ENCODE measurements at regions not wholly inside any gene's neighbourhood (a gene's known extent, or its start where the extent isn't known, plus 50 kb on each side); places are given as distances from the start of the nearest gene placed in this dataset.

DNA sequence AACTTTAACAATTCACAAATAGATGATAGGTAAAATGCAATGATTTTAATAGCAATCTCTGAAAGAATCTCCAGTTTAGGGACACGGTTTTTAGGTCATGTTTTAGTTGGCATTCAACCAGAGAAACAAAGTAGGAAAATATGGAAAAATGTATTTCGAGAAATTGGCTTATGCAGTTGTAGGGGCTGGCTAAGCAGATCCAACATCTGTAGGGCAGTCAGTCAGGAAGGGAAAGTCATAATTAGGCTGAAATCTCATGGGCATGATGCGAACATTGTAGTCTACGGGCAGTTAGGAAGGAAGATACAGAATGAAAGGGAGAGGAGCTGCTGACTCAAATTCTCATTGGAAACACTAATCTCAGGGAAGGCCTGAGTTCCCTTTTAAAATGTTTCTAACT is 1276.0 kb upstream of the ADGRL4 start:
- 76% methylated on average over 4 of the region's 4 CpGs for WGBS

DNA sequence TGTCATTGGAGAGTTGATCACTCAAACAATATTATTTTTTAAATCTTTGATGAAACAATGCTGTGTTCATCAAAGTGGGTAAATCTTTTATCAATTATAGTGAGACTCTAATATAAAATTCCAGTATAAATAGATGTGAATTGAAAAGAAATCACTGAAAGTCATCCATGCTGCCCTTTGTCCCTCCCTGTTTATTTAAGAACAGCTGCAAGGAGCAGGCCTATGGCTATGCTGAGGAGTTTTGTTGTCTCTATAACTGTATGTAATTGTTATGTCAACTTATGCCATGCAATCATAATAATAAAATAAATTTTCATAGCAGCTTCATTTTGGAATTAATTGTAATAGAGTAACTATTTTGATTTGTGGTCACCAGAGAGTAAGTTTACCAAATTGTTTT is 1272.4 kb upstream of the ADGRL4 start:
- TF ChIP-seq POLR2A (IDR thresholded peaks at IDR 0.05; ENCODE audit: low read depth): no peak
- TF ChIP-seq CTCF (IDR thresholded peaks at IDR 0.05): no peak
- TF ChIP-seq POLR2AphosphoS5 (IDR thresholded peaks at IDR 0.05): no peak
- TF ChIP-seq EP300 (IDR thresholded peaks at IDR 0.05): no peak
- no peaks in the 10 kb centered on the region for H3K9me3 ChIP-seq
- intact Hi-C loops (cut with DNase I): no loop called here

More for the DNA sequence above, 1276.0 kb upstream of the ADGRL4 start:
- H3K4me3 ChIP-seq: no peak overlapping the region
- H3K4me1 ChIP-seq: no peaks in the 10 kb centered on the region
- DNase-seq (ENCODE audit: extremely low spot score): no peak
- no peaks in the 10 kb centered on the region for H3K36me3 ChIP-seq
- H3K27me3 ChIP-seq: no peaks in the 10 kb centered on the region
- H3K9me3 ChIP-seq: no peaks in the 10 kb centered on the region
- H3K27ac ChIP-seq (replicated peaks in 1 of 4): no peak overlapping the region
- intact Hi-C loops (cut with DNase I): no loop called here
- no peak for TF ChIP-seq POLR2AphosphoS5 (IDR thresholded peaks at IDR 0.05)
- TF ChIP-seq EP300 (IDR thresholded peaks at IDR 0.05): no peak
- no peak for TF ChIP-seq CTCF (IDR thresholded peaks at IDR 0.05)
- TF ChIP-seq POLR2A (IDR thresholded peaks at IDR 0.05; ENCODE audit: low read depth): no peak

DNA sequence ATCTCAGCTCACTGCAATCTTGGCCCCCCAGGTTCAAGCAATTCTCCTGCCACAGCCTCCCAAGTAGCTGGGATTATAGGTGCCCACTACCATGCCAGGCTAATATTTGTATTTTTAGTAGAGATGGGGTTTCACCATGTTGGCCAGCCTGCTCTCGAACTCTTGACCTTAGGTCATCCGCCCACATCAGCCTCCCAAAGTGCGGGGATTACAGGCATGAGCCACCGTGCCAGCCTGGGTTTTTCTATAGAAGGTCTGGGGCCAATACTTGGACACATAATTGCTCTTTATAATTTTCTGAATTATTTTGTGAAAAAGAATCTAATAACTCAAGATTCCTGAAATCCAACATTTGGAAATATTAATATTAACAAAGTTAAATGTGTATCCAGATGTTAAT is 1267.7 kb upstream of the ADGRL4 start:
- no peaks in the 10 kb centered on the region for H3K9me3 ChIP-seq
- no peaks in the 10 kb centered on the region for H3K4me1 ChIP-seq
- TF ChIP-seq POLR2AphosphoS5 (IDR thresholded peaks at IDR 0.05): no peak
- intact Hi-C loops (cut with DNase I): no loop called here
- no peak overlapping the region for H3K27ac ChIP-seq (replicated peaks in 1 of 4)
- H3K4me3 ChIP-seq: no peak overlapping the region
- DNase-seq (ENCODE audit: extremely low spot score): no peak
- 93% methylated on average over 4 of the region's 4 CpGs for WGBS
- H3K36me3 ChIP-seq: no peaks in the 10 kb centered on the region
- no peaks in the 10 kb centered on the region for H3K27me3 ChIP-seq

More for the DNA sequence above, 1272.4 kb upstream of the ADGRL4 start:
- H3K36me3 ChIP-seq: no peaks in the 10 kb centered on the region
- no peaks in the 10 kb centered on the region for H3K4me1 ChIP-seq
- H3K27me3 ChIP-seq: no peaks in the 10 kb centered on the region
- H3K27ac ChIP-seq (replicated peaks in 1 of 4): no peak overlapping the region
- no peak overlapping the region for H3K4me3 ChIP-seq
- no peak for DNase-seq (ENCODE audit: extremely low spot score)

- WGBS: 90% methylated on average over 2 of the region's 2 CpGs
- Histone ChIP-seq H3K4me1 (no peaks in the 10 kb centered on the region), H3K27me3 (no peaks in the 10 kb centered on the region), H3K9me3 (no peaks in the 10 kb centered on the region), H3K27ac (replicated peaks in 1 of 4) (no peak overlapping the region), H3K4me3 (no peak overlapping the region), H3K36me3 (no peaks in the 10 kb centered on the region)
- TF ChIP-seq POLR2AphosphoS5 (IDR thresholded peaks at IDR 0.05) (no peak), CTCF (IDR thresholded peaks at IDR 0.05) (no peak), EP300 (IDR thresholded peaks at IDR 0.05) (no peak), POLR2A (IDR thresholded peaks at IDR 0.05; ENCODE audit: low read depth) (no peak)
- intact Hi-C loops (cut with DNase I): no loop called here
- DNase-seq (ENCODE audit: extremely low spot score): no peak
Observed at GRCh38 chr1:80272495-80272894, 1266.0 kb upstream of the ADGRL4 start.

DNA sequence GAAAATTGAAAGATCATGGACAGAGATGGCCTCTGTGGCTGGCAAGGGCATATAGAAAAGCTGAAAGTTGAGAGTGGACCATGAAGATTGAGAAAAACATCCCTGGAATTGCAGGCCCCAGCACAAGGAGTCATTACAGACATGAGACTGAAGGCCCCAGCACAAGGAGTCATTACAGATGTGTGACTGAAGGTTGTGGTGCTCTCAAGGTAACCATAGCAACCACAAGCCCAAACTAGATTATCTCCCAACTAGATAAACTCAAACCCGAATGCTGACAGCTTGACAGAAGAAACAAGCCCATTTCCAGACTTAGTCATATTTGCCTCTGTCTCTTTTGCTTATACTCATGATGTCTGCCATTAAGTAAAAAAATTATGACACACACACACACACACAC is 1252.1 kb upstream of the ADGRL4 start:
- H3K4me1 ChIP-seq: no peaks in the 10 kb centered on the region
- H3K36me3 ChIP-seq: no peaks in the 10 kb centered on the region
- peaks cover 0 to 15% (median 0%) of the 10 kb centered on the region in 4 donors for H3K9me3 ChIP-seq
- DNase-seq (ENCODE audit: extremely low spot score): no peak
- H3K27me3 ChIP-seq: no peaks in the 10 kb centered on the region
- no peak overlapping the region for H3K27ac ChIP-seq (replicated peaks in 1 of 4)
- H3K4me3 ChIP-seq: no peak overlapping the region
- TF ChIP-seq POLR2A (IDR thresholded peaks at IDR 0.05; ENCODE audit: low read depth) (no peak), EP300 (IDR thresholded peaks at IDR 0.05) (no peak), POLR2AphosphoS5 (IDR thresholded peaks at IDR 0.05) (no peak), CTCF (IDR thresholded peaks at IDR 0.05) (no peak)
- 48% methylated on average over 1 of the region's 1 CpG for WGBS
- intact Hi-C loops (cut with DNase I): no loop called here
